ENCODE measurements at regions not wholly inside any gene's neighbourhood (a gene's known extent, or its start where the extent isn't known, plus 50 kb on each side); places are given as distances from the start of the nearest gene placed in this dataset.

- no peak overlapping the region for H3K27ac ChIP-seq (ENCODE audit: low read depth, low read length, severe bottlenecking)
- H3K4me3 ChIP-seq (ENCODE audit: extremely low read depth, insufficient read depth, low read length, poor library complexity, severe bottlenecking), result no peak overlapping the region
- WGBS, 2 experiments (ENCODE audit: insufficient coverage in 2 of 2), result 89 to 91% methylated on average over 4 of the region's 4 CpGs
- no peaks in the 10 kb centered on the region for H3K36me3 ChIP-seq (ENCODE audit: control insufficient read depth, insufficient read depth, low read length)
- no peaks in the 10 kb centered on the region for H3K9me3 ChIP-seq (ENCODE audit: control insufficient read depth, low read length)
- H3K4me1 ChIP-seq (ENCODE audit: control insufficient read depth, insufficient read depth, low read length, poor library complexity, severe bottlenecking), result no peaks in the 10 kb centered on the region
Observed at GRCh38 chr10:125431149-125431548, 251.8 kb downstream of the TEX36 start.

- H3K9me3 ChIP-seq (ENCODE audit: control insufficient read depth, low read length), result no peaks in the 10 kb centered on the region
- H3K27ac ChIP-seq (ENCODE audit: low read depth, low read length, severe bottlenecking), result no peak overlapping the region
Observed at GRCh38 chr10:125428054-125428453, 254.9 kb downstream of the TEX36 start.

GRCh38 chr10:125424191-125424847 is 258.6 kb downstream of the TEX36 start:
- Histone ChIP-seq H3K4me1 (ENCODE audit: control insufficient read depth, insufficient read depth, low read length, poor library complexity, severe bottlenecking) (no peaks in the 10 kb centered on the region), H3K4me3 (ENCODE audit: extremely low read depth, insufficient read depth, low read length, poor library complexity, severe bottlenecking) (no peak overlapping the region), H3K27ac (ENCODE audit: low read depth, low read length, severe bottlenecking) (no peak overlapping the region), H3K36me3 (ENCODE audit: control insufficient read depth, insufficient read depth, low read length) (no peaks in the 10 kb centered on the region), H3K9me3 (ENCODE audit: control insufficient read depth, low read length) (no peaks in the 10 kb centered on the region)
- WGBS, 2 experiments (ENCODE audit: insufficient coverage in 2 of 2), result 86 to 87% methylated on average over 8 to 10 of the region's 13 CpGs

More at GRCh38 chr10:125428054-125428453, 254.9 kb downstream of the TEX36 start:
- WGBS, 2 experiments (ENCODE audit: insufficient coverage in 2 of 2), result 85 to 92% methylated on average over 8 to 10 of the region's 10 CpGs
- Histone ChIP-seq H3K4me1 (ENCODE audit: control insufficient read depth, insufficient read depth, low read length, poor library complexity, severe bottlenecking) (no peaks in the 10 kb centered on the region), H3K4me3 (ENCODE audit: extremely low read depth, insufficient read depth, low read length, poor library complexity, severe bottlenecking) (no peak overlapping the region), H3K36me3 (ENCODE audit: control insufficient read depth, insufficient read depth, low read length) (no peaks in the 10 kb centered on the region)

- no peaks in the 10 kb centered on the region for H3K36me3 ChIP-seq (ENCODE audit: control insufficient read depth, insufficient read depth, low read length)
- no peak overlapping the region for H3K4me3 ChIP-seq (ENCODE audit: extremely low read depth, insufficient read depth, low read length, poor library complexity, severe bottlenecking)
- H3K27ac ChIP-seq (ENCODE audit: low read depth, low read length, severe bottlenecking), result no peak overlapping the region
- WGBS, 2 experiments (ENCODE audit: insufficient coverage in 2 of 2), result 75 to 89% methylated on average over 6 to 8 of the region's 9 CpGs
- H3K9me3 ChIP-seq (ENCODE audit: control insufficient read depth, low read length), result no peaks in the 10 kb centered on the region
- no peaks in the 10 kb centered on the region for H3K4me1 ChIP-seq (ENCODE audit: control insufficient read depth, insufficient read depth, low read length, poor library complexity, severe bottlenecking)
Observed at GRCh38 chr10:125423569-125423968, 259.4 kb downstream of the TEX36 start.

DNA sequence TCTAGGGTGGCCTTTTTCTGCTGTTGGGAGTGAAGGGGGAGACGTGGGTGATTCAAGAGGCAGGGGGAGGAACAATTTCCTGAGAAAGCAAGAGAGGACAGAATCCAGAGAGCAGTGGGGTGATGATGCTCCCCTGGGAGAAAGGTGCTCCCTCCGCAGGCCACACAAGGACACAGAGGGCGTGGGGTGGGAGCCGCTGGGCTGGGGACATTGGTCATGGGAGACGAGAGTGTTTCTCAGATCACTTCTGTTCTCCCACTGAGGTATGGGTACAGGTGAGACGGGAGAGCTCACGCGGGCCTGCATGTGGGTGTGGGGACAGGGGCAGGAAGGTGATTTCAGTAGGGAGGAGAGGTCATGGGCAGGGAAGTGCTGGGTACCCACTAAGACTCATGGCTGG is 259.5 kb upstream of the CTBP2 start:
- no peaks in the 10 kb centered on the region for H3K4me1 ChIP-seq (ENCODE audit: control insufficient read depth, insufficient read depth, low read length, poor library complexity, severe bottlenecking)
- H3K36me3 ChIP-seq (ENCODE audit: control insufficient read depth, insufficient read depth, low read length), result no peaks in the 10 kb centered on the region
- H3K27ac ChIP-seq (ENCODE audit: low read depth, low read length, severe bottlenecking), result no peak overlapping the region
- WGBS, 2 experiments (ENCODE audit: insufficient coverage in 2 of 2), result 89 to 94% methylated on average over 5 of the region's 8 CpGs
- no peaks in the 10 kb centered on the region for H3K9me3 ChIP-seq (ENCODE audit: control insufficient read depth, low read length)
- H3K4me3 ChIP-seq (ENCODE audit: extremely low read depth, insufficient read depth, low read length, poor library complexity, severe bottlenecking), result no peak overlapping the region

GRCh38 chr10:125419146-125419545 is 258.8 kb upstream of the CTBP2 start:
- H3K9me3 ChIP-seq (ENCODE audit: control insufficient read depth, low read length), result no peaks in the 10 kb centered on the region
- no peak overlapping the region for H3K4me3 ChIP-seq (ENCODE audit: extremely low read depth, insufficient read depth, low read length, poor library complexity, severe bottlenecking)
- H3K27ac ChIP-seq (ENCODE audit: low read depth, low read length, severe bottlenecking), result no peak overlapping the region
- 68 to 77% methylated on average over 8 of the region's 8 CpGs for WGBS, 2 experiments (ENCODE audit: insufficient coverage in 2 of 2)
- H3K36me3 ChIP-seq (ENCODE audit: control insufficient read depth, insufficient read depth, low read length), result no peaks in the 10 kb centered on the region
- H3K4me1 ChIP-seq (ENCODE audit: control insufficient read depth, insufficient read depth, low read length, poor library complexity, severe bottlenecking), result no peaks in the 10 kb centered on the region

GRCh38 chr10:125417605-125418004 is 257.2 kb upstream of the CTBP2 start:
- Histone ChIP-seq H3K4me1 (ENCODE audit: control insufficient read depth, insufficient read depth, low read length, poor library complexity, severe bottlenecking) (no peaks in the 10 kb centered on the region), H3K36me3 (ENCODE audit: control insufficient read depth, insufficient read depth, low read length) (no peaks in the 10 kb centered on the region), H3K9me3 (ENCODE audit: control insufficient read depth, low read length) (no peaks in the 10 kb centered on the region), H3K27ac (ENCODE audit: low read depth, low read length, severe bottlenecking) (no peak overlapping the region), H3K4me3 (ENCODE audit: extremely low read depth, insufficient read depth, low read length, poor library complexity, severe bottlenecking) (no peak overlapping the region)
- 90 to 96% methylated on average over 3 of the region's 6 CpGs for WGBS, 2 experiments (ENCODE audit: insufficient coverage in 2 of 2)

DNA sequence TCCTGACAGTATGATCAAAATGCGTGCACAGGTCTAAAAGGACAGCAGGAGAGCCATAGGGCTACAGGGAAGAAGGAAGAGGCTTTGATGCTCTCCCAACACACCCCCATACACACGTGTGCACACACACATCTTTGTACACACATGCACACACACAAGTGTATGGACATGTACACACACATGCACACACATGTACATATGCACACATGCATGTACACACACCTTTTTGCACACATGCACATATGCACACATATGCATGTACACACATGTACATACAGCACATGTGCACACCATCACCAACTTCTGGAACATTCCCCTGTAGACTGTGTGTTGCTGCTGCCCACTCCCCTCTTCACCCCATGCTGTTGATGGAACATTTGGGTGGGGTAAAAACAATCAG is 255.6 kb upstream of the CTBP2 start:
- no peaks in the 10 kb centered on the region for H3K9me3 ChIP-seq (ENCODE audit: control insufficient read depth, low read length)
- no peak overlapping the region for H3K4me3 ChIP-seq (ENCODE audit: extremely low read depth, insufficient read depth, low read length, poor library complexity, severe bottlenecking)
- H3K4me1 ChIP-seq (ENCODE audit: control insufficient read depth, insufficient read depth, low read length, poor library complexity, severe bottlenecking), result no peaks in the 10 kb centered on the region
- whole genome bisulfite sequencing, 2 experiments (ENCODE audit: insufficient coverage in 2 of 2), result 60% methylated on average over 1 of the region's 2 CpGs; no CpG with 5 or more reads in 1 of the 2 experiments
- no peak overlapping the region for H3K27ac ChIP-seq (ENCODE audit: low read depth, low read length, severe bottlenecking)
- H3K36me3 ChIP-seq (ENCODE audit: control insufficient read depth, insufficient read depth, low read length), result no peaks in the 10 kb centered on the region

DNA sequence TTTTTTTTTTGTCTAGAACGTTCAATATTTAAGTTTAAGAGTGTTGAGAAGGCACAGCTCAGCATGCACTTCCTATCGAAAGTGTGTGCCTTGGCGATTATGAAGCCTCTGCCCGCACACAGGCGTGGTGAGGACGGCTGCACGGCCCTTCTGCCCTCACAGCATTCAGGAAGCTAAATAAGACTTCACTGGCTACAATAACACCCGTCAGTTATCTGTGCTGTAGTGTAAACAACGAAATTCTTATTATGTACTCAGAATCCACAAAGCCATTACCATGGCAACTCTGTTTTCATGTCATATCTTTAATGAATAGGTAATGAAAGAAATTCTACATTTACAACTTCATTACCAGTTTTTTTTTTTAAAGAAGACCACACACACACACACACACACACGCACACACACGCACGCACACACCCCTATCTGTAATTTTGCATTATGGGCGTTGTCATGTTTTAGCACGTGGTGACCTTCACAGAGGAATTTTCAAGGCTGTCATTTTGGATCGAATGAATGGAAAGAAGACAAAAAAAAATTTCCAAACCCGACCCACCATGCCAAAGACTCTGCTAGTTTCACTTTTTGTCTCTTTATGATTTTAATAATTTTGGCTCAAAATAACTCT is 254.8 kb upstream of the CTBP2 start:
- Histone ChIP-seq H3K4me3 (ENCODE audit: extremely low read depth, insufficient read depth, low read length, poor library complexity, severe bottlenecking) (no peak overlapping the region), H3K36me3 (ENCODE audit: control insufficient read depth, insufficient read depth, low read length) (no peaks in the 10 kb centered on the region), H3K27ac (ENCODE audit: low read depth, low read length, severe bottlenecking) (no peak overlapping the region), H3K9me3 (ENCODE audit: control insufficient read depth, low read length) (no peaks in the 10 kb centered on the region), H3K4me1 (ENCODE audit: control insufficient read depth, insufficient read depth, low read length, poor library complexity, severe bottlenecking) (no peaks in the 10 kb centered on the region)
- WGBS, 2 experiments (ENCODE audit: insufficient coverage in 2 of 2), result 90 to 92% methylated on average over 7 to 8 of the region's 16 CpGs

DNA sequence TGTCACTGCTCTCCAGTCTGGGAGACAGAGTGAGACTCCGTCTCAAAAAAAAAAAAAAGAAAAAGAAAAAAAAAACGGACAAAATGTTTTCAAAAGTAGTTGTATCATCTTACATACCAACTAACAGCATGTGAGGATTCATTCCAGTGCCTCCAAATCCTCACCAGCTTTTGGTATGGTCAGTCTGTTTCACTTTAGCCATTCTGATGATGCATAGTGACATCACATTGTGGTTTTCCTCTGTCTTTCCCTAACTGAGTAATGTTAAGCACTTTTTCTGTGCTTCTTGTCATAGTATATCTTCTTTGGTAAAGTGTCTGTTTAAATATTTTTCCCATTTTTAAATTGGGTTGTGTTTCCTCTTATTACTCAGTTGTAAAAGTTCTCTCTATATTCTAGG is 251.4 kb upstream of the CTBP2 start:
- H3K27ac ChIP-seq (ENCODE audit: low read depth, low read length, severe bottlenecking), result no peak overlapping the region
- WGBS, 2 experiments (ENCODE audit: insufficient coverage in 2 of 2), result 80% methylated on average over 1 of the region's 2 CpGs; no CpG with 5 or more reads in 1 of the 2 experiments
- no peak overlapping the region for H3K4me3 ChIP-seq (ENCODE audit: extremely low read depth, insufficient read depth, low read length, poor library complexity, severe bottlenecking)
- no peaks in the 10 kb centered on the region for H3K36me3 ChIP-seq (ENCODE audit: control insufficient read depth, insufficient read depth, low read length)
- no peaks in the 10 kb centered on the region for H3K4me1 ChIP-seq (ENCODE audit: control insufficient read depth, insufficient read depth, low read length, poor library complexity, severe bottlenecking)
- H3K9me3 ChIP-seq (ENCODE audit: control insufficient read depth, low read length), result no peaks in the 10 kb centered on the region

GRCh38 chr10:125409756-125410155 is 249.4 kb upstream of the CTBP2 start:
- no peak overlapping the region for H3K4me3 ChIP-seq (ENCODE audit: extremely low read depth, insufficient read depth, low read length, poor library complexity, severe bottlenecking)
- WGBS, 2 experiments (ENCODE audit: insufficient coverage in 2 of 2), result 87 to 90% methylated on average over 4 to 5 of the region's 5 CpGs
- no peaks in the 10 kb centered on the region for H3K9me3 ChIP-seq (ENCODE audit: control insufficient read depth, low read length)
- H3K36me3 ChIP-seq (ENCODE audit: control insufficient read depth, insufficient read depth, low read length), result no peaks in the 10 kb centered on the region
- H3K27ac ChIP-seq (ENCODE audit: low read depth, low read length, severe bottlenecking), result no peak overlapping the region
- no peaks in the 10 kb centered on the region for H3K4me1 ChIP-seq (ENCODE audit: control insufficient read depth, insufficient read depth, low read length, poor library complexity, severe bottlenecking)

Measured in mesodermal cell (in vitro differentiated cells).